Left kidney (tissue), 1 donor: ENCODE measurements at regions not wholly inside any gene's neighbourhood (a gene's known extent, or its start where the extent isn't known, plus 50 kb on each side); places are given as distances from the start of the nearest gene placed in this dataset.

Experiments used
- DNase-seq: peaks from one replicate; pipeline ENCODE4 v3.0.0-alpha.2; 2013

DNA sequence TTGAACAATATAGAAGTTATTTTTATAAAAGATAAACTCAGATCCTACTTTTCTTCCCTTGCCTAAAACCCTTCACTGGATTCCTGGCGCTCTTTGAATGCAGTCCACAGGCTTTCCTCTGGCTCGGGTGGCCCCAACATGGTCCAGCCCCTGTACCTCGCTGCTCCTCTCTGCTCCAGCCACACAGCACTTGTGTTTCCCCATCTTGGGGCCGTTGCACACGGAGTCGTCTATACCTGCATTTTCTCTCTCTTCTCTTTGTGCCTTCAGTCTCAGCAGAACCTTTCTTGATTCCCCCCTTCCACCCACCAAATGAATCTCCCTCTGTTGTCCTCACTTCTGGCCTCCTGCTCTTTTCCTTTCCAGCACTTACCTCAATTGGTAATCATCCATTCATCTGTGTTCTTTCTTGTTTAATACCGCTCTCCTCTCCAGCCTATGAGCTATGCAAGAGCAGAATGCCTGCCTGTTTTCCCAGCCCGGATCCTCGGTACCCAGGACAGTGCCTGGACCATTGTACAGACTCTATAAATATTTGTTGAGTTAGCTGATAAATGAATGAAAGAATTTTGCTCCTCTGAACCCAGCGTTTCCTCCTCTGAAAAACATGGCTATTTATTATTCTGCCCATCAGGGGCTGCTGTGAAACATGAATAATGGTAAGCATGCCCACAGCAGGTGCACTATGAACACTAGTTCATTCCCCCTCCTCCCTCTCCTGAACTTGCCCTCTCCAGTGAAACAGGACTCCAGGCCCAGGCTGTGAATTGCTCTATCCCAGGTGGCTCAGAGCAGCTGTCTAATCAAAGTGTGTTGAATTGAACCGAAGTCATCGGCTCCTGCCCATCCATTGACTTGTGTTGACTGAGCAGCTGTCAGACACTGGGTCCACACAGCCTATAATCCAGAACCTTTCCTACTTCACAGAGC lies 266.9 kb downstream of the PTPRU start:
- no peak for DNase-seq

GRCh38 chr1:29502225-29502910 lies 266.0 kb downstream of the PTPRU start:
- DNase-seq: no peak

GRCh38 chr1:29501227-29501976 lies 265.1 kb downstream of the PTPRU start:
- no peak for DNase-seq

- no peak for DNase-seq
Observed at GRCh38 chr1:29500651-29501050, 264.3 kb downstream of the PTPRU start.

DNA sequence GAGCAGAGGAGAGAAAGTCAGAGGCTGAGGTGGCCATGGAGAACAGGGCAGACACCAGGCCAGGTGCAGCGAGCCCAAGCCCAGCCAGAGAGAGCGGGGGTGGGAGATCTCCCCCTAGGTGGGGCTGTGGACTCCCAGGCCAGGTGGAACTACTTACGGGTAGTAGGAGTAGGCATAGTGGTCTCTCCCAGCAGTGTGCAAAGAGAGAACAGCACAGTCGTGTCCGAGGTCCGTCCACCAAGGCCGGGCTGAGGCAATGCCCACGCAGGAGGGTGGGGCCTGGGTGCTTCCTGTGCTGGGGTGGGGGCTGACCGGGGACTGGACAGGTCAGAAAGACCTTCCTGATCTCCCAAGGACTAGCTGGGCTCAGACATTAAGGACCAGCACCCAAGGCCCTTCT lies 263.7 kb downstream of the PTPRU start:
- DNase-seq: no peak

DNA sequence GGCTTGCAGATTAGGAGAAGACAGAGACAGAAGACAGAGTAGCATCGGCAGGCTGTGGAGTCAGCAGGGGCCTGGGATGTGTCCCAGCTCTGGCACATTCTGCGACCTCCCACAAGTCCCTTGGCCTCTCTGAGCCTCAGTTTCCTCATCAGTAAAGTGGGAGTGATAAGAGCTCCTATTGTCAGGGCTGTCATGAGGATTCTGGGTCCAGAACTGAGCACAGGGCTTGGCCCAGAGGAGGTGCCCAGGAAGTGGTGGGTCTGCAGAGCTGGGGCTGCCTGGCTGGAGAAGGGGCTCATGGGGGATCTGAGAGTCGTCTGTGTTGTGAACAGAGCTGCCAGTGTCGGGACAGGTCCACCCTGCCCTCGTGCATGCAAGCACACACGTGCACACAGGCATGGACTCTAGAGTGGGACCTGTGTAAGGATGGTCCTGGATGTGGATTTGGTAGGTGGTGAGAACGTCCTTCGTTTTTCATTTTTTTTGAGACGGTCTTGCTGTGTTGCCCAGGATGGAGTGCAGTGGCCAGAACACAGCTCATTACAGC lies 262.9 kb downstream of the PTPRU start:
- DNase-seq: no peak

DNA sequence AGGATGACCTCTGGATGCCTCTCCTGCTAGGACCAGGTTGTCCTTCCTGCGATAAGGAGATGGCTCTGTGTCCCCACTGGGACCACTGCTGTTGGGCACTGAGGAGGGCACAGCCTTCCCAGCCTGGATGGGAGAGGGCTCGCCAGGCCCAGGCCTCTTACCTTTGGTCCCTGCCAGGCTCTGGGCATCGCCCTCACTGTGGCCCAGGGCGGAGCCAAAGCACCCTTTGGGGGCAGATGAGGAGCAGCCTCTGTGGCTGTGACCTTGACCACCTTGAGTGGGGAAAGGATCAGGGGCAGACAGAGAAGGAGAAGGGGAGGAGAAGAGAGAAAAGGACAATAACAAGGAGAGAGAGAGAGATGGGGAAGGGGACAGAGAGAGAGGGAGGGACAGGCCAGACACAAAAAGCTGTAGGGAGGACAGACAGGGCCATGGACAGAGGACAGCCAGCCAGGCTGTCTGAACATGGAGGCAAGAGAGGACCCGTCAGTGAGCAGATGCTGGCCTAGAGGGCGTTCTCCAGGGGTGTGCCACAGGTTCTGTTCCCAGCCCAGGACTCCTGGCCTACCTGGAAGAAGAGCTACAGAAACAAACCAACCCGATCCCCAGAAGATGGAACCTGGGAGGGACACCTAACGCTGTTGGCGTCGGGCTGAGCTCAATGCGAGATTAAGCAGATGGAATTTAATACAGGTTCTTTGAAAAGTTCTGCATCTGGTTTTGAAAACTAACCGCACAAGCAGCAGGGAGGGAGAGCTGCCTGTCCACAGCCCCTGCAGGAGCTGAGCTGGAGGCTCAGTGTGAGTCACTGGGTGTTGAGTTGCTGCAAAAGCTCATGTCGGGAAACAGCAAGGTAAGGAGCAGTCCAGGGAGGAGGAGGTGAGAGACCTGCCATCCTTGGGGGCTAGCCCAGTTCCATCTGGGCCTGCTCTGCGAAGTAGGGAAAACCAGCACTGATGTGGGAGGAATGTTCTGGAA lies 262.1 kb downstream of the PTPRU start:
- DNase-seq: no peak

- DNase-seq: no peak
Observed at GRCh38 chr1:29497395-29498125, 261.2 kb downstream of the PTPRU start.

GRCh38 chr1:29496701-29497100 lies 260.4 kb downstream of the PTPRU start:
- DNase-seq: no peak

GRCh38 chr1:29490204-29490934 lies 254.0 kb downstream of the PTPRU start:
- DNase-seq: no peak

DNA sequence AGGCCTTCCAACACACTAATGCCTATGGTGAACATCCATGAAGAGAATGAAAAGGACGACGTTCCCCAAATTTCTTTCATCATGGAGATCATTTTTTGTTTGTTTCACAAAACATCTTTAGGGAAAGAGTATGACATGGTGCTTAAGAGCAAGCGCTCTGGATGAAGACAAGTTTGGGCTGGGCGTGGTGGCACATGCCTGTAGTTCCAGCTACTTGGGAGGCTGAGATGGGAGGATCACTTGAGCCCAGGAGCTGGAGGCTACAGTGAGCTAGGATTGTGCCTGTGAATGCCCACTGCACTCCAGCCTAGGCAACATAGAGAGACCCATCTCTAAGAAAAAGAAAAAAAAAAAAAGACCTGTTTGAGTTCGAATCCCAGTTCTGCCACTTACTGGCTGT lies 253.1 kb downstream of the PTPRU start:
- no peak for DNase-seq

DNA sequence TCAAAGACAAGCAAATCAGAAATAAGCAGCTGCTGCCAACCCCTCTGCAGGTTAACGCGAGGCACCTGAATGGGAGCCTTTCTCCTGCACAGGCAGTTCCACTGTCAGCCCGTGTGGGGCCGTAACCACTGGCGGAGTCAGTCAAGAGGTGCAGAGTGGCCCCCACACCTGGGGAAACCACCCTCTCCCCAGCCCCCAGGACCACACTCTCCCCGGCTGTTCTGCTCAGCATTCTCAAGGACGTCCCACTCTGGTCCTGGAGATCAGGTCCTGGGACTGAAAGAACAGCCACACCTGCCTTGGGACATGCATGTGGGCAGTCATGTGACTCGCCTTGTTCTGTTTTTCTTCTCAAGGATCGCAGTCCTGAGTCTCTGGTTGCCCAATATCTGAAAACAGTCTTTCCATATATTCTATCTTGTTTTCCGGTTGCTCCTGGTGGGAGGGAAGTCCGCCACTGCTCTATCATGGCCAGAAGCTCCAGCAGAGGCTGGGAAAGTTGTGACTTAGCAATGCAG lies 252.5 kb downstream of the PTPRU start:
- no peak for DNase-seq

DNA sequence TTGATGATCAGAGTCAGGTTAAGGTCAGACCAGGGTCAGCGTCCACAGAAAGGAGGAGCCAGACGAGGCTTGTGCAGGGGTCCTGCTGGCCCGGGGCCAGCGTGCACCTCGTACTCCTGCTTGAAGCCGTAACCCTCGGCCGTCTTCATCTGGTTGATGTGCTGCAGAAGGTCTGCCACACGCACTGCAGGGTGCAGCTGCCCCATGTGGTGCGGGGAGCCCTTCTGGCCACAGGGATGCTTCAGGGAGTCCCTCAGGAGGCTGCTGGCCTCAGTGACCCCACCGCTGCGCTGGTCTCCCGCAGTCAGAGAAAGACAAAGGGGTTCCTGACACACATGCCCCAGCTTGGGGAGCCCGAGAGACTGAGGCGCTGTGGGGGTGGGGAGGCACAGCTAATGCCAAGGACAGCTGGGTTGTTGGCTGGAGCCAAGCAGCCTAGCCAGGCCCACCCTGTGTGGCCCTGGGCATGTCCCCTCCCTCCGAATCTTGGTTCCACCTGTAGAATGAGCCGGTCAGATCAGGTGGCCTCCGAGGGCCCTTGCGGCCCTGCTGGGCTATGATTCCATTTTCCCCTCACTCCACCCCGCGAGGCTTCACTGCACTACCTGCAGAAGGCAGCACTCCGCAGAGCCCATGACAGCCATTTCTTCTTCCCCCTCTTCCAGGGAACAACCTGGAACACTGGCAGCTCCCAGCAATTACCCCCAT lies 251.9 kb downstream of the PTPRU start:
- no peak for DNase-seq

DNA sequence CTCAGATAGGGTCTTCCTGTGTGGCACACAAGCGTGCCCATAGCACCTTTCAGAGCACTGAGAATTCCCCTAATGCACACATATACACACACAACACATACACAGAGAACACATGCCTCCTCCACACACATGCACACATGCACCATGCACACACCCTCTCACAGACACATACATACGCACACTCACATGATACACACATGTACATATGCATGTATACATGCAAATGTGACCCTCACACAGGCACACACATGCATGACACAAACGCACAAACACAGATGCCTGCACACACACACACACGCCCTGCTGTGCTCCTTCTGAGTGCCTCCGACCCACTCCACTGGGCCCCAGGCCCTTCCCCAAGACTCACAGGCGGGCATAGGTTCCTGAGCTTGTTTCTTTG lies 251.0 kb downstream of the PTPRU start:
- DNase-seq: no peak

GRCh38 chr1:29485096-29485925 lies 249.0 kb downstream of the PTPRU start:
- DNase-seq: no peak

- DNase-seq: no peak
Observed at GRCh38 chr1:29482991-29483390, 246.7 kb downstream of the PTPRU start.

GRCh38 chr1:29482064-29482463 lies 245.7 kb downstream of the PTPRU start:
- no peak for DNase-seq

GRCh38 chr1:29481031-29481430 lies 244.7 kb downstream of the PTPRU start:
- no peak for DNase-seq
